Thyroid gland (tissue), 4 donors: ENCODE measurements at regions not wholly inside any gene's neighbourhood (a gene's known extent, or its start where the extent isn't known, plus 50 kb on each side); places are given as distances from the start of the nearest gene placed in this dataset.
"Not testable (repeated sequence)": the region's sequence is repeated elsewhere in the genome, so short reads cannot be mapped to it uniquely, and the experiment has no call there.

Experiments used
- POLR2A ChIP-seq, 2 donors: fragments of 450-650 bp; IDR thresholded peaks; one replicate each; pipeline ENCODE4 v1.6.1; 2017; ENCODE audit warnings: antibody characterized with exemption in 2 of 2, mild to moderate bottlenecking in 2 of 2, moderate library complexity in 1 of 2
- TF ChIP-seq, protein P1 (sequence below), 6 experiments: fragments of 200-600 bp in 3 of 6; fragments of 450-650 bp in 3 of 6; sonication (generic) in 3 of 6; IDR thresholded peaks; one replicate each; pipeline ENCODE4 v1.5.1; 2016 to 2019; ENCODE audit warnings: antibody characterized with exemption in 6 of 6, mild to moderate bottlenecking in 2 of 6, inconsistent platforms in 1 of 6, moderate library complexity in 1 of 6

DNA sequence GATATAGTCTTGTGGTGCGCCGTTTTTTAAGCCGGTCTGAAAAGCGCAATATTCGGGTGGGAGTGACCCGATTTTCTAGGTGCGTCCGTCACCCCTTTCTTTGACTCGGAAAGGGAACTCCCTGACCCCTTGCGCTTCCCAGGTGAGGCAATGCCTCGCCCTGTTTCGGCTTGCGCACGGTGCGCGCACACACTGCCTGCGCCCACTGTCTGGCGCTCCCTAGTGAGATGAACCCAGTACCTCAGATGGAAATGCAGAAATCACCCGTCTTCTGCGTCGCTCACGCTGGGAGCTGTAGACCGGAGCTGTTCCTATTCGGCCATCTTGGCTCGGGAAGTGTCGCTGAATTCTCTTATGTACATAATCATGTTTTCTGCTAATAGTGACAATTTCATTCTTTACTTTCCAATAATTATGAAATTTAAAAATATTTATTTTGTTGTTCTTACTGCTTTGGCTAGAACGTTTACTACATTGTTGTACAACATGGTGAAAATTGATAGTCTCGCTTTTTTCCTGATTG, 61.2 kb upstream of the MINDY3 start:
- TF ChIP-seq, protein P1, sequence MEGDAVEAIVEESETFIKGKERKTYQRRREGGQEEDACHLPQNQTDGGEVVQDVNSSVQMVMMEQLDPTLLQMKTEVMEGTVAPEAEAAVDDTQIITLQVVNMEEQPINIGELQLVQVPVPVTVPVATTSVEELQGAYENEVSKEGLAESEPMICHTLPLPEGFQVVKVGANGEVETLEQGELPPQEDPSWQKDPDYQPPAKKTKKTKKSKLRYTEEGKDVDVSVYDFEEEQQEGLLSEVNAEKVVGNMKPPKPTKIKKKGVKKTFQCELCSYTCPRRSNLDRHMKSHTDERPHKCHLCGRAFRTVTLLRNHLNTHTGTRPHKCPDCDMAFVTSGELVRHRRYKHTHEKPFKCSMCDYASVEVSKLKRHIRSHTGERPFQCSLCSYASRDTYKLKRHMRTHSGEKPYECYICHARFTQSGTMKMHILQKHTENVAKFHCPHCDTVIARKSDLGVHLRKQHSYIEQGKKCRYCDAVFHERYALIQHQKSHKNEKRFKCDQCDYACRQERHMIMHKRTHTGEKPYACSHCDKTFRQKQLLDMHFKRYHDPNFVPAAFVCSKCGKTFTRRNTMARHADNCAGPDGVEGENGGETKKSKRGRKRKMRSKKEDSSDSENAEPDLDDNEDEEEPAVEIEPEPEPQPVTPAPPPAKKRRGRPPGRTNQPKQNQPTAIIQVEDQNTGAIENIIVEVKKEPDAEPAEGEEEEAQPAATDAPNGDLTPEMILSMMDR (IDR thresholded peaks at IDR 0.05), result not testable (repeated sequence)
- not testable (repeated sequence) for TF ChIP-seq POLR2A (IDR thresholded peaks at IDR 0.05)
